ENCODE measurements at regions not wholly inside any gene's neighbourhood (a gene's known extent, or its start where the extent isn't known, plus 50 kb on each side); places are given as distances from the start of the nearest gene placed in this dataset.

DNA sequence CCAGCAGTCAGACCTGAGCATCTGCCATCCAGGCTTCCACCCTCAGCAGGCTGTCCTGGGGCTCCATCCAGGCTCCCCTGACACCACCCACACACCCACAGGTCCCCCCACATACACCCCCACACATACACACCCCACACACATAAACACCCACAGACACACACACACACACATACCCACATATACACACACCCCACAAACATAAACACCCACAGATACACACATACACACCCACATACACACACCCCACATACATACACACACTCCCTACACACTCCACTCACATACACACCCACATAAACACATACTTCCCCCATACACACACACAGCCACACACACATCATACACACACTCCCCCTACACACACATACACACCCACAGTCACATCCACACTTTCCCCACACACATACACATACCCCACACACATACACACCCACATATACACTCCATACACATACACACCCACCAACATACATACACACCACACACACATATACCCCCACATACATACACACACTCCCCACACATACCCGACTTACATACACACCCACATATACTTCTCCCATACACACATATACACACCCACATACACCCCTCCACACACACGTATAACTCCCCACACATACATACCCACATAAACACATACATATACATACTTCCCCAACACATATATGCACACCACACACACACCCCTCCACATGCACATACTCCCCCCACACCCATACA is 183.3 kb upstream of the ETAA1 start:
- DNase-seq (ENCODE audit: low read depth), result no peak
- in situ Hi-C loops (cut with HindIII; ENCODE audit: low pct_unique_long_range_greater_than_20kb, low sequenced_read_pairs), result no loop called here

- in situ Hi-C loops (cut with HindIII; ENCODE audit: low pct_unique_long_range_greater_than_20kb, low sequenced_read_pairs), result no loop called here
Observed at GRCh38 chr2:67214585-67215185, 182.4 kb upstream of the ETAA1 start.

DNA sequence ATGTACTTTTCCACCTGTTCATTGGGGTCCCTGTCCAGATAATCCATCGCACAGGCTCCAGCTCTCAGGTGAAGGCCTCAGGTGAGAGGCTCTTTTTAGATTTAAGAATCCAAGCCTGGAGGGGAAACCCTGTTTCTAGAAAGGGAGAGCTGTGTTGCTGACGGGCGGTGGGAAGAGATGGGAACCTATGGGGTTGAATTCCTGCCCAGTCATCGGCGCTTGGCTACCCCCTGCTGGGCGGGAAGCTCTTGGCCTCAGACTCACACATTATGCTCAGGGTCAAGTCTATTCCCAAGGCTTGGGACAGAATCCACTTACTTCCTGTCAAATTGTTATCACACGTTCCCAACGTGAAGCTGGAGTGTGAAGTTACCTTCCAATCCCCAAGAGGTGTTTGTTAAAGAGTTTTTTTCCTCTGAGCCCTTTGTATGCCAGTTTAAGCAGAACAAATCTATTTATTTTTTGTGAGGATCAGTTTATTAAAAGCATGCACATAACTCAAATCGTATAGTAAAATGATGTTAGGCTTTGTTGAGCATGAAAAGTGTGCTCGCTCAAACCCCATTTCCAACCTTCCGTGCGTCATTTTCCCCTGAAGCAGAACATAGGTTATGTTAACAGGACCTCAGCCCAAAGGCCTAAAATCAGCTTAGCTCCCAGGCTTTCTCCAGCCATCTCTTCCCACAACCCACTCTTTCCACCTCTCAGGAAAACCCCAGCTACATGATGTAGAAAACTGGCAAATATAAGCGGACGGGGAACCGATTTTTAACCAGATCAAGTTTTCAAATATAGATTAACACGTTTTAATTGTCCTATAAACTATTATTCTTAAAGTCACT is 181.7 kb upstream of the ETAA1 start:
- no peak for DNase-seq (ENCODE audit: low read depth)
- in situ Hi-C loops (cut with HindIII; ENCODE audit: low pct_unique_long_range_greater_than_20kb, low sequenced_read_pairs), result no loop called here

More at GRCh38 chr2:67214585-67215185, 182.4 kb upstream of the ETAA1 start:
- DNase-seq (ENCODE audit: low read depth), result no peak

DNA sequence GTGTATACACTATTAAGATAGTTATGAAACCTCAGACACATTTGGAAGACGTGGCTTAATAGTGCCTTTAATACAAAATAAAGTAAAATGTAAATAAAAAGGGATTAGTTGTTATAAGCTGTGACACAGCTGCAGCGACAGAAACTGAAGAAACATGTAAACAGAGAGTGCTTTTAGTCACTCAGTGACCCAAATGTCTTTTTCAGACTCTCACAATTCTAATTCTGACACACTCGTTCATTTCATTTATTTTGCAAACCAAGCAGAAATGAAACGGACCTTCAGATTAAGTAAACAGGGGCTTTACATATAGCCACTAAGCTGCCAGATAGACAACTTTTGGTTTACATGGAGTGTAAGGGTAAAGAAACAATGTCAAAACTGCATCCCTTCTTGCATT is 181.0 kb upstream of the ETAA1 start:
- in situ Hi-C loops (cut with HindIII; ENCODE audit: low pct_unique_long_range_greater_than_20kb, low sequenced_read_pairs), result no loop called here
- DNase-seq (ENCODE audit: low read depth), result no peak

- in situ Hi-C loops (cut with HindIII; ENCODE audit: low pct_unique_long_range_greater_than_20kb, low sequenced_read_pairs), result no loop called here
- DNase-seq (ENCODE audit: low read depth), result no peak
Observed at GRCh38 chr2:67216881-67217280, 180.3 kb upstream of the ETAA1 start.

- in situ Hi-C loops (cut with HindIII; ENCODE audit: low pct_unique_long_range_greater_than_20kb, low sequenced_read_pairs), result no loop called here
- no peak for DNase-seq (ENCODE audit: low read depth)
Observed at GRCh38 chr2:67217398-67217797, 179.7 kb upstream of the ETAA1 start.

DNA sequence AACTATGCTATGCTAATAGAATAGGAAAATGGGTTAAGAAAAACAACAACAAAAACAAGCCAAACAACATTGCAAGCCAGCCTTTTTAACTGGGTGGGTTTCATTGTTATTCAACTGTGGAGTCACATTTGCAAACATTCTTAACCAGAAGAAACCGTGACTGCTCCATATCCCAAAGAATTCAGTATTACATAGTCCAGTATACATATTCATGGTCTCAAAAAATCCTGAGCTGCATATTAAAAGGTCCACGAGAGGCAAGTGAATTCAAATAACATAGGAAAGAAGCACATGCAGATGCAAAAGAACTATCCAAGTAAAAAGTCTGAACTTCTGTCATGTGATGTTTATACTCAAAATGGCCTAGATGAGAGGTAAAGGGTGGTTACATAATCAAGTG is 179.1 kb upstream of the ETAA1 start:
- DNase-seq (ENCODE audit: low read depth), result no peak
- in situ Hi-C loops (cut with HindIII; ENCODE audit: low pct_unique_long_range_greater_than_20kb, low sequenced_read_pairs), result no loop called here

DNA sequence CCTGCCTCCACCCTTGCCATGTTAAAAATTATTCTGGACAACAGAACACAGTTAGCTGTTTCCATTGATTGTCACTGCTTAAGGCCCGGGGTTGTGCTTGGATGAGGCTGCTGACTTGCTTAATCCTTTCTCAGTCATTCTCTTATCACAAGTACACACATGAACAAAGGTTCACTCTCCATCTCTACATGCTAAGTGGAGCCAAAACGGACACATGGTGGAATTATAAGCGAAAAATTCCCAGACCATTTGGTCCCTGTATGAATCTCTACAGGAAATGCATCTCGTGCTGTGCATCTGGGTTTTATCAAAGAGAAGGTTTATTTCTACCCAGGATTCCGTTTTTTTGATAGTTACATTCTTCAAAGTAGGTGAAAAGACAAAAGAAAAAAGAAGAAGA is 177.5 kb upstream of the ETAA1 start:
- in situ Hi-C loops (cut with HindIII; ENCODE audit: low pct_unique_long_range_greater_than_20kb, low sequenced_read_pairs), result no loop called here
- no peak for DNase-seq (ENCODE audit: low read depth)

DNA sequence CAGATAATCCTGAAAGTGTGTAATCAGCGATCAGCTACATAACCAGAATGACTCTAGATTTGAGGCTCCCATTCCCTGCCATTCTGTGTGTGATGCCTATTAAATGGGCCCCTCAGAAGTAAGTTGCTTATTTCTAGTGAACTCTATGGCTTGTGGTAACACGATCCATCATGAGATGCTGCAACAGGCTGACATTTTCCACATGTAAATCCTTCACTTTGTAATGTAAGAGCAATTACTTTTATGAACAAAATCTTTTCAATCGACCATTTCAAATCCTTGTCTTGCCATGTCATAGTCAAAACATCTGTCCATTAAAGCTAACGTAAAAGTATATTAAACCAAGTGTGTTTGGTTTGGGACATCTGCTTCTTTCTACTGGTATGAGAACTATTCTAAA is 175.9 kb upstream of the ETAA1 start:
- in situ Hi-C loops (cut with HindIII; ENCODE audit: low pct_unique_long_range_greater_than_20kb, low sequenced_read_pairs), result no loop called here

DNA sequence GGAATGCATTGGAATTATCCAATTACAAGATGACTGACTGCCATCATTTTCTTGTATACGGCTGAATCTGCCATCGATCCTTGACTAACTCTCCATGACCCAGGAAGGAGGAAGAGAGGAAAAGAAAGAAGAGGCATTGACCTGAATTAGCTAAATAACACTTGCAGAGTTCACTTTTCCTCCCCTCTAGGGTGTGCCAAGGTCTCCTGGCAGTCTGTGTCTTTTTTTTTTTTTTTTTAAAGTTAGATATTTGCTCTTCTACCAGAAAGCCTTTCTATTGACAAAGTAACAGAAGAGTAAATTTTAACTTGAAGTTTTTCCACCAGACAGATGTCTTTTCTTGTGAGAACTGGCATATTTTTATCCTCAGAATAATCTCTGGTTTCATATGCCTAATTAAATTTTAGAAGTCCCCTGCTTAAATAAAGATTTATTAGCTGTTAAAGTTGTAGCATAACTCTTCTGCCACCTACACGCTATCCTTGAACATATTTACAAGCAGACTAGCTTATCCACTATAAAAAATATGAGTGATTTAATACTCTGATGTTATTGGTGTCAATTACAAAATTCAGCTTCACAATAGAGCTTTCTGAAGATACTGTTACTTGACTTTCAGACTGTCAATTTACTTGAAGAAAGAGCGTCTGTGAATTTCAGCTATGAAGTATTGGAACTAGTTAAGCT is 171.7 kb upstream of the ETAA1 start:
- no peak for DNase-seq (ENCODE audit: low read depth)
- in situ Hi-C loops (cut with HindIII; ENCODE audit: low pct_unique_long_range_greater_than_20kb, low sequenced_read_pairs), result no loop called here

More for the DNA sequence above, 175.9 kb upstream of the ETAA1 start:
- no peak for DNase-seq (ENCODE audit: low read depth)

GRCh38 chr2:67229706-67230105 is 167.4 kb upstream of the ETAA1 start:
- in situ Hi-C loops (cut with HindIII; ENCODE audit: low pct_unique_long_range_greater_than_20kb, low sequenced_read_pairs), result no loop called here
- DNase-seq (ENCODE audit: low read depth), result no peak

- in situ Hi-C loops (cut with HindIII; ENCODE audit: low pct_unique_long_range_greater_than_20kb, low sequenced_read_pairs), result no loop called here
- no peak for DNase-seq (ENCODE audit: low read depth)
Observed at GRCh38 chr2:67232936-67233335, 164.2 kb upstream of the ETAA1 start.

GRCh38 chr2:67234440-67234839 is 162.7 kb upstream of the ETAA1 start:
- in situ Hi-C loops (cut with HindIII; ENCODE audit: low pct_unique_long_range_greater_than_20kb, low sequenced_read_pairs), result no loop called here

GRCh38 chr2:67237288-67237687 is 159.8 kb upstream of the ETAA1 start:
- in situ Hi-C loops (cut with HindIII; ENCODE audit: low pct_unique_long_range_greater_than_20kb, low sequenced_read_pairs), result no loop called here
- no peak for DNase-seq (ENCODE audit: low read depth)

More at GRCh38 chr2:67234440-67234839, 162.7 kb upstream of the ETAA1 start:
- peak; percentile 32 for DNase-seq (ENCODE audit: low read depth)

DNA sequence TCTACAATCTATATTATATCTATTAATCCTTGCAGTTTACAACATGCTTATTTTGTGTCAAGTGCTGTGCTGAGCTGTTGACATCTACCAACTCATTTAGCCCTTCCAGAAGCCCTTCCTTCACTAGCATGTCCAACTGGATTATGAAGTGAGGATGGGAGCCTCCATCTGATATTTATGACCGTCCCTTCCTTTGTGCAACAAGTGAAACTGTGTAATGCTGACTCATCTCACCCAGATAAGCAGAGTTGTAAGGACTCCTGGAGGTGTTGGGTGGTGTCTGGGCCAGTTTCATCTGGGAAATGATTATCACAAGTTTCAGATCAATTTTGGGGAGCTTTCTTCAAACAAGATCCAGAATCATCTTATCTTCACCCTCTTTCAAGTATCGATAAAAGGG is 156.6 kb upstream of the ETAA1 start:
- in situ Hi-C loops (cut with HindIII; ENCODE audit: low pct_unique_long_range_greater_than_20kb, low sequenced_read_pairs), result no loop called here
- DNase-seq (ENCODE audit: low read depth), result no peak

DNA sequence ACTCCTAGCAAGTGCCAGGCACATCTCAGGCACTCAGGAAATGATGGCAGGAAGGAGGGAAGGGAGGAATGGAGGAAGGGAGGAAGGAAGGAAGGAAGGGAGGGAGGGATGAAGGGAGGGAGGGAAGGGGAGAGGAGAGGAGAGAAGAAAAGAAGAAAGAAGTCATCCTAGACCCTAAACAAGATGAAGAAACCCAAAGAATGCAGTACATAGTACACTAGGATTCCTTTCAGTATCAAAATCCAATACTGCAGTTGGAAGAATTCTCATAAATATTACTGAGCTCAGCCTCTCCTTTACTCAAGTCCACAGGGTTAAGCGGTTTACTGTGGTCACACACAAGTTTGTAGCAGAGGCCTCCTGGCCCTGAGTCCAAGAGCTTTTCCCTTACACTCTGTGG is 155.7 kb upstream of the ETAA1 start:
- DNase-seq (ENCODE audit: low read depth), result no peak
- in situ Hi-C loops (cut with HindIII; ENCODE audit: low pct_unique_long_range_greater_than_20kb, low sequenced_read_pairs), result no loop called here

DNA sequence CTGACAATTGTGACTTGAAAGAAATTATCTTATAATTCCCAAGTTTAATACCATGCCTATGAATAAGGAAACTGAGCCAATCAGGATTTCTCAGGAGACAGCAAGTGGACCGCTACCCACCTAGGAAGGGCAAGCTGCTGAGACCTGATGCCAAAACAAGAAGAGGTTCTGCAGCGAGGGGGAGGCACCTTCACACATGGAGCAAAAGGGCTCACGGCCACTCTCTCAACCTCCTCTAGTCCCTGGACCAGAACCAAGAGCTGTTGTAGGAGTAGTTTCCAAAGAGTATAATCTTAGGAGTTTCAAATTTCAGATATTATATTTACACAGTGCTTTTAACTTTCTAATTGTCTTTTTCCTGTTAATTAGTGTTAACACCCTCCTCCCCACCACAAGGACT is 154.7 kb upstream of the ETAA1 start:
- DNase-seq (ENCODE audit: low read depth), result no peak
- in situ Hi-C loops (cut with HindIII; ENCODE audit: low pct_unique_long_range_greater_than_20kb, low sequenced_read_pairs), result no loop called here

- in situ Hi-C loops (cut with HindIII; ENCODE audit: low pct_unique_long_range_greater_than_20kb, low sequenced_read_pairs), result no loop called here
- no peak for DNase-seq (ENCODE audit: low read depth)
Observed at GRCh38 chr2:67243919-67244318, 153.2 kb upstream of the ETAA1 start.

DNA sequence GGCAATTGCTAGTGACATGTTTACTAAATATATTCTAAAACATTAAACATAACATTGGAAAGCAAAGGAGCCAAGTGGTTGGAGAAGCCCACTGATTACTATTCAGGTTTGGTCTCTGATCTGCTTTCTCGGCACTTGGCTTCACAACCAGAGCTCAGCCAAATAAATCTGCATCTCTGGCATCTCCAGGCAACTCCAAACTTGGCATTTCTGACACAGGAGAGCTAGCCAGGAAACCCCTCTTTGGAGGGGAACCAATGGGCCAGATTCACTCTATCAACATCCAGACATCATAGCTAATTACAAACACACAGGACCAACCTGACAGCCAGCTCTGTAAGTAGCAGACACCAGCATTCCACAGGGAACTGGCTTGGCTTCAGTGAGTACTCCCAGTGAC is 150.3 kb upstream of the ETAA1 start:
- in situ Hi-C loops (cut with HindIII; ENCODE audit: low pct_unique_long_range_greater_than_20kb, low sequenced_read_pairs), result no loop called here
- DNase-seq (ENCODE audit: low read depth), result no peak

All from Caki2 (cell line).